DND-41 (cell line): ENCODE measurements at regions not wholly inside any gene's neighbourhood (a gene's known extent, or its start where the extent isn't known, plus 50 kb on each side); places are given as distances from the start of the nearest gene placed in this dataset.

ENCODE experiments used
- ATAC-seq: fragments of 200-7000 bp; cut with Tn5 transposase; 3 replicates; pipeline ENCODE4 v1.9.1; 2021; ENCODE audit warnings: low read depth; ENCODE audit not compliant: insufficient read depth
- DNase-seq: peaks from one replicate; pipeline ENCODE4 v3.0.0-alpha.2; 2020
- H2AFZ ChIP-seq: 2 replicates; pipeline ENCODE4 v1.6.0; 2012; ENCODE audit warnings: low read depth, low read length
- H3K27ac ChIP-seq: 2 replicates; pipeline ENCODE4 v1.5.1; 2012; ENCODE audit warnings: low read length, inconsistent platforms
- H3K27me3 ChIP-seq: fragments of 200-600 bp; sonication (generic); 2 replicates; pipeline ENCODE4 v1.6.0; 2012; ENCODE audit warnings: low read length, mild to moderate bottlenecking, inconsistent platforms; ENCODE audit not compliant: insufficient read depth, poor library complexity
- H3K36me3 ChIP-seq: 2 replicates; pipeline ENCODE4 v1.5.1; 2012; ENCODE audit warnings: low read length, inconsistent platforms; ENCODE audit not compliant: insufficient read depth
- H3K4me1 ChIP-seq: 2 replicates; pipeline ENCODE4 v1.5.1; 2012; ENCODE audit warnings: mild to moderate bottlenecking, low read length; ENCODE audit not compliant: insufficient read depth
- H3K4me2 ChIP-seq: 2 replicates; pipeline ENCODE4 v1.6.0; 2012; ENCODE audit warnings: mild to moderate bottlenecking, moderate library complexity, low read length, inconsistent platforms; ENCODE audit not compliant: insufficient read depth
- H3K4me3 ChIP-seq, 2 experiments: fragments of 200-600 bp in 1 of 2; shearing (Covaris generic) in 1 of 2; 2 replicates each; pipeline ENCODE4 v1.5.1; 2012 to 2016; ENCODE audit warnings: inconsistent platforms in 2 of 2, low read length in 2 of 2, mild to moderate bottlenecking in 2 of 2, low read depth in 1 of 2, moderate library complexity in 1 of 2
- H3K79me2 ChIP-seq: 2 replicates; pipeline ENCODE4 v1.6.0; 2012; ENCODE audit warnings: low read length, inconsistent platforms; ENCODE audit not compliant: insufficient read depth
- H3K9ac ChIP-seq: 2 replicates; pipeline ENCODE4 v1.6.0; 2012; ENCODE audit warnings: low read depth, mild to moderate bottlenecking, inconsistent platforms, low read length, moderate library complexity
- H3K9me3 ChIP-seq: 2 replicates; pipeline ENCODE4 v1.5.1; 2012; ENCODE audit warnings: low read length, moderate library complexity, mild to moderate bottlenecking, inconsistent platforms; ENCODE audit not compliant: insufficient read depth, severe bottlenecking
- H4K20me1 ChIP-seq: 2 replicates; pipeline ENCODE4 v1.6.0; 2012; ENCODE audit warnings: low read length; ENCODE audit not compliant: insufficient read depth
- EZH2 ChIP-seq: IDR thresholded peaks from 3 replicates; pipeline ENCODE4 v1.6.1; 2012; ENCODE audit warnings: borderline replicate concordance, low read depth, mild to moderate bottlenecking, moderate library complexity, low read length, inconsistent platforms; ENCODE audit not compliant: severe bottlenecking
- TF ChIP-seq, protein P1 (sequence below): IDR thresholded peaks from 2 replicates; pipeline ENCODE4 v1.5.1; 2012; ENCODE audit warnings: borderline replicate concordance, low read length, moderate library complexity, mild to moderate bottlenecking; ENCODE audit not compliant: poor library complexity, severe bottlenecking; ENCODE audit errors: extremely low read depth

DNA sequence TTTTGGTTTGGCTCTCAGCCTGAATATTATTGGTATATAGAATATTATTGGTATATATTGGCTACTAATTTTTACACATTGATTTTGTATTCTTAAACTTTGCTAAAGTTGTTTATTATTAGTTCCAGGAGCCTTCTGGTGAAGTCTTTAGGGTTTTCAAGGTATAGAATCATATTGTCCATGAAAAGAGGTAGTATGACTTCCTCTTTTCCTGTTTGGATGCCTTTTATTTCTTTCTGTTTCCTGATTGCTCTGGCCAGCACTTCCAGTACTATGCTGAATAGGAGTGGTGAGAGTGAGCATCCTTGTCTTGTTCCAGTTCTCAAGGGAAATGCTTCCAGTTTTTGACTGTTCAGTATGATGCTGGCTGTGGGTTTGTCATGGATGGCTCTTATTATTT, 107.3 kb upstream of the LIPC start:
- H3K9me3 ChIP-seq, result no peaks in the 10 kb centered on the region
- H3K27ac ChIP-seq, result no peak overlapping the region
- H3K4me1 ChIP-seq, result no peaks in the 10 kb centered on the region
- H3K4me3 ChIP-seq, result no peak overlapping the region
- no peaks in the 10 kb centered on the region for H3K36me3 ChIP-seq
- H3K27me3 ChIP-seq, result no peaks in the 10 kb centered on the region
- TF ChIP-seq EZH2, result no peak
- TF ChIP-seq, protein P1, sequence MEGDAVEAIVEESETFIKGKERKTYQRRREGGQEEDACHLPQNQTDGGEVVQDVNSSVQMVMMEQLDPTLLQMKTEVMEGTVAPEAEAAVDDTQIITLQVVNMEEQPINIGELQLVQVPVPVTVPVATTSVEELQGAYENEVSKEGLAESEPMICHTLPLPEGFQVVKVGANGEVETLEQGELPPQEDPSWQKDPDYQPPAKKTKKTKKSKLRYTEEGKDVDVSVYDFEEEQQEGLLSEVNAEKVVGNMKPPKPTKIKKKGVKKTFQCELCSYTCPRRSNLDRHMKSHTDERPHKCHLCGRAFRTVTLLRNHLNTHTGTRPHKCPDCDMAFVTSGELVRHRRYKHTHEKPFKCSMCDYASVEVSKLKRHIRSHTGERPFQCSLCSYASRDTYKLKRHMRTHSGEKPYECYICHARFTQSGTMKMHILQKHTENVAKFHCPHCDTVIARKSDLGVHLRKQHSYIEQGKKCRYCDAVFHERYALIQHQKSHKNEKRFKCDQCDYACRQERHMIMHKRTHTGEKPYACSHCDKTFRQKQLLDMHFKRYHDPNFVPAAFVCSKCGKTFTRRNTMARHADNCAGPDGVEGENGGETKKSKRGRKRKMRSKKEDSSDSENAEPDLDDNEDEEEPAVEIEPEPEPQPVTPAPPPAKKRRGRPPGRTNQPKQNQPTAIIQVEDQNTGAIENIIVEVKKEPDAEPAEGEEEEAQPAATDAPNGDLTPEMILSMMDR, result no peak
- DNase-seq, result no peak
- H3K9ac ChIP-seq, result no peak overlapping the region
- no peak overlapping the region for H3K4me2 ChIP-seq
- no peaks in the 10 kb centered on the region for H3K79me2 ChIP-seq
- H4K20me1 ChIP-seq, result no peaks in the 10 kb centered on the region
- no peak overlapping the region for H2AFZ ChIP-seq
- ATAC-seq, result no peak

- no peaks in the 10 kb centered on the region for H4K20me1 ChIP-seq
- no peaks in the 10 kb centered on the region for H3K36me3 ChIP-seq
- H3K9me3 ChIP-seq, result no peaks in the 10 kb centered on the region
- H3K79me2 ChIP-seq, result no peaks in the 10 kb centered on the region
- no peak overlapping the region for H3K9ac ChIP-seq
- no peaks in the 10 kb centered on the region for H3K27me3 ChIP-seq
- TF ChIP-seq, protein P1, result no peak
- no peak for TF ChIP-seq EZH2
- DNase-seq (no peak), ATAC-seq (no peak)
- H2AFZ ChIP-seq, result no peak overlapping the region
- no peak overlapping the region for H3K4me2 ChIP-seq
- no peak overlapping the region for H3K4me3 ChIP-seq
- H3K27ac ChIP-seq, result no peak overlapping the region
- peaks cover 33% of the 10 kb centered on the region for H3K4me1 ChIP-seq
These were observed 103.8 kb upstream of the LIPC start for GRCh38 chr15:58327958-58328357.

GRCh38 chr15:58329211-58329610, 102.6 kb upstream of the LIPC start:
- H2AFZ ChIP-seq, result no peak overlapping the region
- no peak overlapping the region for H3K4me2 ChIP-seq
- no peaks in the 10 kb centered on the region for H3K79me2 ChIP-seq
- DNase-seq, result no peak
- no peak for ATAC-seq
- TF ChIP-seq EZH2, result no peak
- TF ChIP-seq, protein P1, result no peak
- peaks cover 39% of the 10 kb centered on the region for H3K4me1 ChIP-seq
- H3K36me3 ChIP-seq, result no peaks in the 10 kb centered on the region
- H3K9me3 ChIP-seq, result no peaks in the 10 kb centered on the region
- H3K27me3 ChIP-seq, result no peaks in the 10 kb centered on the region
- H4K20me1 ChIP-seq, result no peaks in the 10 kb centered on the region
- no peak overlapping the region for H3K9ac ChIP-seq
- no peak overlapping the region for H3K4me3 ChIP-seq
- H3K27ac ChIP-seq, result no peak overlapping the region
